ENCODE measurements at regions not wholly inside any gene's neighbourhood (a gene's known extent, or its start where the extent isn't known, plus 50 kb on each side); places are given as distances from the start of the nearest gene placed in this dataset.
"Not testable (repeated sequence)": the region's sequence is repeated elsewhere in the genome, so short reads cannot be mapped to it uniquely, and the experiment has no call there.

DNA sequence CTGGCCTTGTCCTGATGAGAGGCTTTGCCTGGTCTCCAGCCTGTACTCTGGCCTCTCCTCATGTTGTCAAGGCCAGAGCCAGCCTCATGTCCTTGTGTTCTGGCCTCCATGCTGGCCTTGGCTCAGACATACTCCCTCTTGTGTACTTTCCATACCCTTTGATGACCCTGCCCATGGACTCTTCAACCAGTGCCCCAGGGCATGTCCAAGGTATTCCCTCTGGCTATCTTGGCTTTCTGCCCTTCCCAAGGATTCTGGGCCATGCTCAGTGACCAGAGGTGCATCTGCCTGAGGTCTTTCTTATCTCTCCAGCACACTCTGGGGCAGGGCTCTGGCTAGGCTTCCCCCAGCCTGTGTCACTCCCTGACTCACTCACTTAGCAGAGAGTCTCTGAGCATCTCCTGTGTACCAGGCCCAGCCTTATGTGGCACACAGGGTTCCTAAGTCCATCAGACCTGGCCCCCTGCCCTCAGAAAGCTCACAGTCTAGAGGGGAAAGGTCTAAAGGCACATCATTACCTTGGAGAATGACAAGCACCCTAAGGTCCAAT lies 141.4 kb upstream of the GRIK3 start:
- Histone ChIP-seq H3K36me3 (ENCODE audit: control insufficient read depth in 2 of 2, insufficient read depth in 2 of 2, low read length in 2 of 2) (no peaks in the 10 kb centered on the region), H3K9ac (ENCODE audit: low read length in 2 of 2) (no peak overlapping the region), H3K9me3 (ENCODE audit: control insufficient read depth in 2 of 2, low read length in 2 of 2) (no peaks in the 10 kb centered on the region), H3K4me1 (ENCODE audit: control insufficient read depth, insufficient read depth, low read length) (no peaks in the 10 kb centered on the region), H3K4me3 (ENCODE audit: low read length in 2 of 2) (no peak overlapping the region), H3K27me3 (ENCODE audit: control insufficient read depth in 1 of 2, insufficient read depth in 2 of 2, low read length in 2 of 2) (peaks cover 0 to 10% of the 10 kb centered on the region in 2 donors), H3K27ac (ENCODE audit: low read length) (no peak overlapping the region)

DNA sequence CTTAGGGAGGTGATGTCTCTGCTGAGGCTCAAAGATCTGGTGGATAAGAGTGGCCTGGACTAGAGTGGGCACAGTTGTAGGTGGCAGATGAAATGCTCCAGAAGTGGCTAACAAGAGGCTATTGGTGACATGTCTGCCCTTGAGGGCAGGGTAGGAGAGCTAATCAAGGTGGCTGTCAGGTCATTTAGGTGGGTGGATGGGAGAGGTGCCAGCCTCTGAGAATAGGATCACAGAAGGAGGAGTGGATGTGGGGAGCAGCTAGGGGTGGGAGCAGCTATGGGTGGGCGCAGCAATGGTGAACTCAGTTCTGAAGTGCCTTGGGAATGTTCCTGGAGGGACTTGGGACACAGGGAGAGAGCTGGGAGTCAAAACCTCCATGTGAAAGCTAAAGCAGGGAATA lies 142.0 kb upstream of the GRIK3 start:
- H3K9me3 ChIP-seq (ENCODE audit: control insufficient read depth in 2 of 2, low read length in 2 of 2) = peaks cover 0 to 3% of the 10 kb centered on the region in 2 donors

DNA sequence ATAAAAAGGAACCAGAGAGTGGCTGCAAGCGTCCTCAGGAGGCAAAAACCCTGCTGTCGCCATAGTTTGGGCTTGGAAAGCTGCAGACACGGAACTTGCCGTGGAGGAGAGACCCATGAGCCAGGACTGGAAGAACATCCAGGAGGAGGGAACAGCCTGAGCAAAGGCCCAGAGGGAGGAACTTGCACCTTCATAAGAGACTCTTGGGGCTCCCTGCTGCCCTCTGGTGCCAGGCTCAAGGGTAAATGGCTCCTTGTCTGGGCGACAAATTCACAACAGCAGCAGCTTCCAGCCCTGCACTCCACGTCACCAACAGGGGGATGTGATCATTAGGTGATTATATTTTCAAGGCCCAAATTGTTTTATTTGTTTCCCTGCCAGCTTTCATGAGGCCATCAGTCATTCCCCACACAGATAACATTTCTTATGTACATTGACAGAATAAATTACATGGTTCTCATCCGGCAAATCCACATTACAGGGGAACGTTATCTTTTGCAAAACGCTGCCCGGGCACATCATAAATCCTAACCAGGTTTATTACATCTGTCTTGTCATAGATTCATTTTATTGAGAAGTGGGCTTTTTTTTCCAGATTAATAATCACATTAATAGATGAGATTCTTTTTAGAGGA lies 143.0 kb upstream of the GRIK3 start:
- no peaks in the 10 kb centered on the region for H3K4me1 ChIP-seq (ENCODE audit: control insufficient read depth, insufficient read depth, low read length)
- H3K9ac ChIP-seq (ENCODE audit: low read length in 2 of 2) = no peak overlapping the region
- peaks cover 0 to 12% of the 10 kb centered on the region in 2 donors for H3K27me3 ChIP-seq (ENCODE audit: control insufficient read depth in 1 of 2, insufficient read depth in 2 of 2, low read length in 2 of 2)
- no peak overlapping the region for H3K27ac ChIP-seq (ENCODE audit: low read length)
- peaks cover 0 to 3% of the 10 kb centered on the region in 2 donors for H3K9me3 ChIP-seq (ENCODE audit: control insufficient read depth in 2 of 2, low read length in 2 of 2)
- no peaks in the 10 kb centered on the region for H3K36me3 ChIP-seq (ENCODE audit: control insufficient read depth in 2 of 2, insufficient read depth in 2 of 2, low read length in 2 of 2)
- H3K4me3 ChIP-seq (ENCODE audit: low read length in 2 of 2) = no peak overlapping the region

More for the DNA sequence above, 142.0 kb upstream of the GRIK3 start:
- H3K4me3 ChIP-seq (ENCODE audit: low read length in 2 of 2) = no peak overlapping the region
- H3K27ac ChIP-seq (ENCODE audit: low read length) = no peak overlapping the region
- no peak overlapping the region for H3K9ac ChIP-seq (ENCODE audit: low read length in 2 of 2)
- no peaks in the 10 kb centered on the region for H3K4me1 ChIP-seq (ENCODE audit: control insufficient read depth, insufficient read depth, low read length)
- peaks cover 0 to 12% of the 10 kb centered on the region in 2 donors for H3K27me3 ChIP-seq (ENCODE audit: control insufficient read depth in 1 of 2, insufficient read depth in 2 of 2, low read length in 2 of 2)
- H3K36me3 ChIP-seq (ENCODE audit: control insufficient read depth in 2 of 2, insufficient read depth in 2 of 2, low read length in 2 of 2) = no peaks in the 10 kb centered on the region

DNA sequence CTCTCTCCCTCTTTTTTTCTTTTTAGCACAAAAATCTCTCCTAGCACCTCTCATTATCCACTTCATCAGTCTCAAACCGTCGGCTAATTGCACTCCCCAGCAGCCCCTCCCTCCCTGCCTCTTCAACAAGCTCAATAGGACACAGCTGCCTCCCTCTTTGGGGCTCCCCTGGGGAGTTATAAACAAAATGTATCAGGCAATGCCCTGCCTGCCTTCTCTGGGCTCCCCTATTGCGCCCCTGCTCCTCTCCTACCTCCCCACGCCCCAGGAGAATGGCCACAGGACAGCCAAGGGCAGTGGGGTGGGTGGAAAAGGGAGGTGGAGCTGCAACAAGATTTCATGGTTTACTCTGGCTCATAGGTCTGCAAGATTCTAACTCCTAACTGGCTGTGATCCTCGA lies 147.1 kb upstream of the GRIK3 start:
- Histone ChIP-seq H3K36me3 (ENCODE audit: control insufficient read depth in 2 of 2, insufficient read depth in 2 of 2, low read length in 2 of 2) (no peaks in the 10 kb centered on the region), H3K27ac (ENCODE audit: low read length) (no peak overlapping the region), H3K4me1 (ENCODE audit: control insufficient read depth, insufficient read depth, low read length) (no peaks in the 10 kb centered on the region), H3K9me3 (ENCODE audit: control insufficient read depth in 2 of 2, low read length in 2 of 2) (peaks cover 0 to 3% of the 10 kb centered on the region in 2 donors), H3K27me3 (ENCODE audit: control insufficient read depth in 1 of 2, insufficient read depth in 2 of 2, low read length in 2 of 2) (peaks cover 0 to 5% of the 10 kb centered on the region in 2 donors), H3K9ac (ENCODE audit: low read length in 2 of 2) (no peak overlapping the region), H3K4me3 (ENCODE audit: low read length in 2 of 2) (no peak overlapping the region)

DNA sequence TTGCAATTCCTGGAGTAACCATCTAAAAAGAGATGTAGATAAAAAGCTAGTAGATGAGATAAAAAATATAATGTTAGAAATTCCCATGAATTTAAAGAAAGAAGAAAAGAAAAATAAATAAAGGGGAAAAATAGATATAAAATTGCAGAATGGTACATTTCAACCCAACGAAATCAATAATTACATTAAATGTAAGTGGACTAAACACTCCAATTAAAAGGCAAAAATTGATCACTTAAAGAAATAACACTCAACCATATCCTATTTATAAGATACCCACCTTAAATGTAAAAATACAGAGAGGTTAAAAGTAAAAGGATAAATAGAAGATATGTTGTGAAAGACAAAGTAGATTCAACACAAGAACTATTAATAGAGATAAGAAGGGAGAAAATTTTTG lies 150.5 kb upstream of the GRIK3 start:
- H3K4me3 ChIP-seq (ENCODE audit: low read length in 2 of 2) = no peak overlapping the region
- no peaks in the 10 kb centered on the region for H3K36me3 ChIP-seq (ENCODE audit: control insufficient read depth in 2 of 2, insufficient read depth in 2 of 2, low read length in 2 of 2)
- H3K27ac ChIP-seq (ENCODE audit: low read length) = no peak overlapping the region
- no peak overlapping the region for H3K9ac ChIP-seq (ENCODE audit: low read length in 2 of 2)
- H3K9me3 ChIP-seq (ENCODE audit: control insufficient read depth in 2 of 2, low read length in 2 of 2) = peaks cover 0 to 3% of the 10 kb centered on the region in 2 donors
- no peaks in the 10 kb centered on the region for H3K4me1 ChIP-seq (ENCODE audit: control insufficient read depth, insufficient read depth, low read length)
- peaks cover 0 to 8% of the 10 kb centered on the region in 2 donors for H3K27me3 ChIP-seq (ENCODE audit: control insufficient read depth in 1 of 2, insufficient read depth in 2 of 2, low read length in 2 of 2)

DNA sequence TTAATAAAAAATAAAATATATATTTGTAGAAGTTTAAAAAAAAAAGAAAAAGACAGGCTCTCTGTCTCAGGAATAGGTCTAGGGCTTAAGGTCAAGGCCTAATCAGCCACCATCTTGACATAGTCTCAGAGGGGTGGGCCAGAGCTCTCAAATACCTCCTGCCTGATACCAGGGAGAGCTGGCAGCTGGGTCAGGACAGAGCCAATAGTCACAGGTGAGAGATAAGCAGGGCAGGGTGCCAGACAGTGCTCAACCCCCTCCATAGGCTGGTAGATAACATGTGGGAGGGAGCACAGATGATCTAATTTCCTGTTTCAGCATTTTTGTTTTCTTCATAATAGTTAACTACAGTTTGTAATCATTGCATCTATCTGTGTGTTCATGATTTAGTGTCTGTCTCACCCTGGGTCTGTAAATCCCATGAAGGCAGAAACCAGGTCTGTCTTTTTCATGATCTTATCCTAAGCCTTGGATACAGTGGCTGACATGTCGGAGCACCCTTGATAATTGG lies 152.0 kb upstream of the GRIK3 start:
- no peak overlapping the region for H3K9ac ChIP-seq (ENCODE audit: low read length in 2 of 2)
- no peaks in the 10 kb centered on the region for H3K36me3 ChIP-seq (ENCODE audit: control insufficient read depth in 2 of 2, insufficient read depth in 2 of 2, low read length in 2 of 2)
- H3K9me3 ChIP-seq (ENCODE audit: control insufficient read depth in 2 of 2, low read length in 2 of 2) = no peaks in the 10 kb centered on the region
- H3K27me3 ChIP-seq (ENCODE audit: control insufficient read depth in 1 of 2, insufficient read depth in 2 of 2, low read length in 2 of 2) = peaks cover 0 to 5% of the 10 kb centered on the region in 2 donors
- no peaks in the 10 kb centered on the region for H3K4me1 ChIP-seq (ENCODE audit: control insufficient read depth, insufficient read depth, low read length)
- H3K27ac ChIP-seq (ENCODE audit: low read length) = no peak overlapping the region
- no peak overlapping the region for H3K4me3 ChIP-seq (ENCODE audit: low read length in 2 of 2)

DNA sequence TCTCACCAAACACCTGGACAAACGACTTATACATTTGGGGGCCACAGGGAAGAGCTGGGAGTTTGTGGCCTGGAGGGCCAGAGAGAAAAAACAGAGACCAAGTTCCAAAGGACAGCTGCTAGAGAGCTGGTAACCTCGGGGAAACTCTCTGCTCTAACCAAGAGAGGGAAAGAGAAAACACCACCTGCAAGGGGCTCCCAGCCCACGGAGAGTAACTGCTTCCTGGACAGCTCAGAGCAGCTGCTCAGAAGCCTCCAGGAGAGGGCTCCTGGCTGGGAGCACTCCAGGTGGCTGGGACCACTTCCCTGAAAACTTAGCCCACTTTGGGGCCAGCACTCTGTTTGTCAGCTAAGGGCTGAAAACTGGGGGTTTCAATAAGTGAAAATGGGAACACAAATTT lies 154.8 kb upstream of the GRIK3 start:
- Histone ChIP-seq H3K27me3 (ENCODE audit: control insufficient read depth in 1 of 2, insufficient read depth in 2 of 2, low read length in 2 of 2) (peaks cover 0 to 2% of the 10 kb centered on the region in 2 donors), H3K36me3 (ENCODE audit: control insufficient read depth in 2 of 2, insufficient read depth in 2 of 2, low read length in 2 of 2) (no peaks in the 10 kb centered on the region), H3K9ac (ENCODE audit: low read length in 2 of 2) (no peak overlapping the region), H3K4me1 (ENCODE audit: control insufficient read depth, insufficient read depth, low read length) (no peaks in the 10 kb centered on the region), H3K9me3 (ENCODE audit: control insufficient read depth in 2 of 2, low read length in 2 of 2) (no peaks in the 10 kb centered on the region), H3K27ac (ENCODE audit: low read length) (no peak overlapping the region), H3K4me3 (ENCODE audit: low read length in 2 of 2) (no peak overlapping the region)

DNA sequence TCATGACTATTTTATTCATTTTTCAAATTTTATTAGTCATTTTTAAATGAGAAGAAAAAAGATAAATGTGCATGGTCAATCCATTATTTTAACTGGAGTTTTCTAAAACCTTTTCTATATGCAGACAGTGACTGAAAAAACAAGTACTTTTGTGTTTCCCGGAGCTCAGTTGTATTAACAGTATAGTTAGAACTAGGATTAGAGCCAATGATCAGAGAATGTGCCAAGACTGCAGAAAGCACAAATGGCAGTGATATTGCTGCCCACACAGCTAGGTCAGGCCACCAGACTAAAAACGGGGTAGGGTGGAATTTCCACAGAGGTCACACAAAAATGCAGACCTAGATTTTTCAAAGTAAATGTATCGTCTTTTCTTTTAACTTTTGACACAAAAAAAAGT lies 163.1 kb upstream of the GRIK3 start:
- Histone ChIP-seq H3K27ac (ENCODE audit: low read length) (no peak overlapping the region), H3K27me3 (ENCODE audit: control insufficient read depth in 1 of 2, insufficient read depth in 2 of 2, low read length in 2 of 2) (peaks cover 0 to 2% of the 10 kb centered on the region in 2 donors), H3K9ac (ENCODE audit: low read length in 2 of 2) (no peak overlapping the region), H3K36me3 (ENCODE audit: control insufficient read depth in 2 of 2, insufficient read depth in 2 of 2, low read length in 2 of 2) (no peaks in the 10 kb centered on the region), H3K4me1 (ENCODE audit: control insufficient read depth, insufficient read depth, low read length) (no peaks in the 10 kb centered on the region), H3K4me3 (ENCODE audit: low read length in 2 of 2) (no peak overlapping the region), H3K9me3 (ENCODE audit: control insufficient read depth in 2 of 2, low read length in 2 of 2) (no peaks in the 10 kb centered on the region)

DNA sequence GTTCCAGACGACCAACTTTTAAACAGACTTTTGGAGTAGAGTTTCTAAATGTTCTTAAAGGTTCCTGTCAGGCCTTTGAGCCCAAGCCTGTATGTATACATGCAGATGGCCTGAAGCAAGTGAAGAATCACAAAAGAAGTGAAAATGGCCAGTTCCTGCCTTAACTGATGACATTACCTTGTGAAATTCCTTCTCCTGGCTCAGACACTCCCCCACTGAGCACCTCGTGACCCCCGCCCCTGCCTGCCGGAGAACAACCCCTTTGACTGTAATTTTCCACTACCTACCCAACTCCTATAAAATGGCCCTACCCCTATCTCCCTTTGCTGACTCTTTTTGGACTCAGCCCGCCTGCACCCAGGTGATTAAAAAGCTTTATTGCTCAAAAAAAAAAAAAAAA lies 180.0 kb upstream of the GRIK3 start:
- not testable (repeated sequence) for H3K36me3 ChIP-seq (ENCODE audit: control insufficient read depth in 2 of 2, insufficient read depth in 2 of 2, low read length in 2 of 2); H3K4me3 ChIP-seq (ENCODE audit: low read length in 2 of 2); H3K27me3 ChIP-seq (ENCODE audit: control insufficient read depth in 1 of 2, insufficient read depth in 2 of 2, low read length in 2 of 2); H3K9me3 ChIP-seq (ENCODE audit: control insufficient read depth in 2 of 2, low read length in 2 of 2); H3K27ac ChIP-seq (ENCODE audit: low read length); H3K9ac ChIP-seq (ENCODE audit: low read length in 2 of 2); H3K4me1 ChIP-seq (ENCODE audit: control insufficient read depth, insufficient read depth, low read length)

DNA sequence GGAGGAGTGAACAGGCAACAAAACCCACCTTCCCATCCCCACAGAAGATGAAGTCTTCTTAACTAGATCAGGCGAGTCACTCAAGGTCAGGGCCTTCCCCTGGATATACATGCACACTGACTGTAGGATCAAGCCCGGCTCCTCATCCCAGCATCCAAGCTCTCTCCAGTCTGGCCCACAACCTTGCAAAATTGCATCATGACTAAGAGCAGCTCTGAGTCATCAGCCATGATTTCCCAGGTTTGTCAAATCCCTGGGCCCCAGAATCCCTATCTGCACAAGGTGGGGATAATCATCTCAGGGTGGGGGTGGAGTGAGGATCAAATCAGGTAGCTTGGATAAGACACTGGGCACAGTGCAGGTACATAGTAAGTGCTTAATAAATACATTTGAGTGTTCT lies 199.3 kb upstream of the GRIK3 start:
- Histone ChIP-seq H3K4me3 (ENCODE audit: low read length in 2 of 2) (no peak overlapping the region), H3K9ac (ENCODE audit: low read length in 2 of 2) (no peak overlapping the region), H3K4me1 (ENCODE audit: control insufficient read depth, insufficient read depth, low read length) (no peaks in the 10 kb centered on the region), H3K9me3 (ENCODE audit: control insufficient read depth in 2 of 2, low read length in 2 of 2) (peaks cover 0 to 11% of the 10 kb centered on the region in 2 donors), H3K27ac (ENCODE audit: low read length) (no peak overlapping the region), H3K36me3 (ENCODE audit: control insufficient read depth in 2 of 2, insufficient read depth in 2 of 2, low read length in 2 of 2) (no peaks in the 10 kb centered on the region), H3K27me3 (ENCODE audit: control insufficient read depth in 1 of 2, insufficient read depth in 2 of 2, low read length in 2 of 2) (peaks cover 2 to 4% of the 10 kb centered on the region in 2 donors)

DNA sequence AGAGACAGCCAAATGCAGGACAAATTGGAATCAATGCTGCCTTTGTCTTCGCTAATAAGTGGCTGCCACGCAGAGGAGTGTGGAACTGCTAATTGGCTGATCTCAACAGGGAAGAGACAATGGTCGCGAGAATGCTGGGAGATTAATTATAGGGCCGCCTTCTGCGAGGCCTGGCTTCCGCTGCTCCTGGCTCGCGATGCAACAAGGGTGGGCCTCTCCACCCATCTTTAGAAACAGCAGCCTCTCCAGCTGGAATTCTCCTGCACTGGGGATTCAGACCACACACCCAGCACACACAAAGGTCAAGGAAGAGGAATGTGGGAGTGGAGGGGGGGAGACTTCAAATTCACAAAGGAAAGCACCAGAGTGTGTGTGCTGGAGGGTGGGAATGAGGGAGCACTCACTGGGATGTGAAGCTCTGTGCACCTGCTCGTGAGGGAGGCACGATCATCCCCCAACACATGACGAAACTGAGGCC lies 200.7 kb upstream of the GRIK3 start:
- Histone ChIP-seq H3K27me3 (ENCODE audit: control insufficient read depth in 1 of 2, insufficient read depth in 2 of 2, low read length in 2 of 2) (peaks cover 2 to 12% of the 10 kb centered on the region in 2 donors), H3K4me3 (ENCODE audit: low read length in 2 of 2) (no peak overlapping the region), H3K36me3 (ENCODE audit: control insufficient read depth in 2 of 2, insufficient read depth in 2 of 2, low read length in 2 of 2) (no peaks in the 10 kb centered on the region), H3K4me1 (ENCODE audit: control insufficient read depth, insufficient read depth, low read length) (no peaks in the 10 kb centered on the region), H3K27ac (ENCODE audit: low read length) (no peak overlapping the region), H3K9ac (ENCODE audit: low read length in 2 of 2) (no peak overlapping the region), H3K9me3 (ENCODE audit: control insufficient read depth in 2 of 2, low read length in 2 of 2) (peaks cover 0 to 7% of the 10 kb centered on the region in 2 donors)
